WTC11 (cell line): ENCODE measurements at regions not wholly inside any gene's neighbourhood (a gene's known extent, or its start where the extent isn't known, plus 50 kb on each side); places are given as distances from the start of the nearest gene placed in this dataset.

Experiments used
- CREB1 ChIP-seq: sonication (generic); formaldehyde crosslinking; IDR thresholded peaks from 2 replicates; pipeline ENCODE4 v1.8.0; 2023; ENCODE audit warnings: mild to moderate bottlenecking, missing genetic modification reagents
- CREM ChIP-seq: sonication (generic); formaldehyde crosslinking; IDR thresholded peaks from 2 replicates; pipeline ENCODE4 v1.8.1; 2022; ENCODE audit warnings: mild to moderate bottlenecking, missing genetic modification reagents, moderate library complexity
- ELF4 ChIP-seq: sonication (generic); formaldehyde crosslinking; IDR thresholded peaks from 2 replicates; pipeline ENCODE4 v1.8.1; 2022; ENCODE audit warnings: low read depth, mild to moderate bottlenecking, moderate library complexity, missing genetic modification reagents
- FOXK1 ChIP-seq: sonication (generic); formaldehyde crosslinking; IDR thresholded peaks from 2 replicates; pipeline ENCODE4 v1.8.0; 2022; ENCODE audit warnings: mild to moderate bottlenecking, moderate library complexity, missing genetic modification reagents
- FOXP1 ChIP-seq: sonication (generic); formaldehyde crosslinking; IDR thresholded peaks from 2 replicates; pipeline ENCODE4 v1.8.0; 2022; ENCODE audit warnings: missing genetic modification reagents, mild to moderate bottlenecking, moderate library complexity, borderline replicate concordance
- JAZF1 ChIP-seq: fragments of 250-450 bp; sonication (Bioruptor Pico); IDR thresholded peaks from 2 replicates; pipeline ENCODE4 v1.9.0; 2021; ENCODE audit warnings: moderate library complexity, mild to moderate bottlenecking, inconsistent platforms
- NR2C2 ChIP-seq: sonication (generic); formaldehyde crosslinking; IDR thresholded peaks from 2 replicates; pipeline ENCODE4 v1.8.0; 2022; ENCODE audit warnings: mild to moderate bottlenecking, missing genetic modification reagents
- OVOL2 ChIP-seq: fragments of 250-450 bp; sonication (Bioruptor Pico); IDR thresholded peaks from 2 replicates; pipeline ENCODE4 v1.9.0; 2021; ENCODE audit warnings: mild to moderate bottlenecking, borderline replicate concordance
- RELA ChIP-seq: sonication (generic); formaldehyde crosslinking; IDR thresholded peaks from 2 replicates; pipeline ENCODE4 v1.8.1; 2022; ENCODE audit warnings: missing genetic modification reagents, mild to moderate bottlenecking, borderline replicate concordance
- TEAD4 ChIP-seq: sonication (generic); formaldehyde crosslinking; IDR thresholded peaks from 2 replicates; pipeline ENCODE4 v1.8.0; 2022; ENCODE audit warnings: mild to moderate bottlenecking, missing genetic modification reagents
- ZNF416 ChIP-seq: fragments of 250-450 bp; sonication (Bioruptor Pico); IDR thresholded peaks from 2 replicates; pipeline ENCODE4 v1.9.0; 2021; ENCODE audit warnings: mild to moderate bottlenecking, inconsistent platforms
- TF ChIP-seq, protein P1 (sequence below): fragments of 200-600 bp; IDR thresholded peaks from 2 replicates; pipeline ENCODE4 v1.8.0; 2022; ENCODE audit warnings: antibody characterized with exemption
- TF ChIP-seq, protein P2 (sequence below): sonication (generic); formaldehyde crosslinking; IDR thresholded peaks from 2 replicates; pipeline ENCODE4 v1.8.0; 2022; ENCODE audit warnings: mild to moderate bottlenecking, missing genetic modification reagents
- TF ChIP-seq, protein P3 (sequence below): sonication (generic); formaldehyde crosslinking; IDR thresholded peaks from 2 replicates; pipeline ENCODE4 v1.8.1; 2023; ENCODE audit warnings: mild to moderate bottlenecking, moderate library complexity, missing genetic modification reagents

DNA sequence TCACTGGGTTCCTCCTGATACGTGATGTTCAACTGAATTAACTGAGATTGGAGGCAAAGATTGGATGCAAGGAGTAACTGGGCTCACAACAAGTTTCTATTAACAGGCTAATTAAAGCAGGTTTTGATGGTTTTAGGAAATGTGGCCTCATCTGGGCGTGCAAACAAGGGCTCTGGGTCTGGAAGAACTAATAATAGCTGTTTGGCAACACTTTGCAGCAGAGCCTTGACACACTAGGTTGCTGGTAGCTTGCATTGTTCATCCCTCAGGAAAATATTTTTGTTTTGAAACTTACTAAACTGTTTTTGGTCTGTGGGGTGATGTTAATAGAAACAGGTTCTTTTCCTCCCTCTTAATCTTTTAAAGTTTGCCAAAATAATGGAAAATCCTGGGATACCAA, 117.2 kb upstream of the CD93 start:
- TF ChIP-seq FOXK1 (CRISPR knock-in tag), result no peak
- TF ChIP-seq, protein P1, sequence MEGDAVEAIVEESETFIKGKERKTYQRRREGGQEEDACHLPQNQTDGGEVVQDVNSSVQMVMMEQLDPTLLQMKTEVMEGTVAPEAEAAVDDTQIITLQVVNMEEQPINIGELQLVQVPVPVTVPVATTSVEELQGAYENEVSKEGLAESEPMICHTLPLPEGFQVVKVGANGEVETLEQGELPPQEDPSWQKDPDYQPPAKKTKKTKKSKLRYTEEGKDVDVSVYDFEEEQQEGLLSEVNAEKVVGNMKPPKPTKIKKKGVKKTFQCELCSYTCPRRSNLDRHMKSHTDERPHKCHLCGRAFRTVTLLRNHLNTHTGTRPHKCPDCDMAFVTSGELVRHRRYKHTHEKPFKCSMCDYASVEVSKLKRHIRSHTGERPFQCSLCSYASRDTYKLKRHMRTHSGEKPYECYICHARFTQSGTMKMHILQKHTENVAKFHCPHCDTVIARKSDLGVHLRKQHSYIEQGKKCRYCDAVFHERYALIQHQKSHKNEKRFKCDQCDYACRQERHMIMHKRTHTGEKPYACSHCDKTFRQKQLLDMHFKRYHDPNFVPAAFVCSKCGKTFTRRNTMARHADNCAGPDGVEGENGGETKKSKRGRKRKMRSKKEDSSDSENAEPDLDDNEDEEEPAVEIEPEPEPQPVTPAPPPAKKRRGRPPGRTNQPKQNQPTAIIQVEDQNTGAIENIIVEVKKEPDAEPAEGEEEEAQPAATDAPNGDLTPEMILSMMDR, result no peak
- TF ChIP-seq FOXP1 (CRISPR knock-in tag), result no peak
- TF ChIP-seq, protein P2, sequence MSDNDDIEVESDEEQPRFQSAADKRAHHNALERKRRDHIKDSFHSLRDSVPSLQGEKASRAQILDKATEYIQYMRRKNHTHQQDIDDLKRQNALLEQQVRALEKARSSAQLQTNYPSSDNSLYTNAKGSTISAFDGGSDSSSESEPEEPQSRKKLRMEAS, result no peak
- TF ChIP-seq CREM, result no peak
- no peak for TF ChIP-seq ZNF416 (CRISPR knock-in tag)
- TF ChIP-seq, protein P3, sequence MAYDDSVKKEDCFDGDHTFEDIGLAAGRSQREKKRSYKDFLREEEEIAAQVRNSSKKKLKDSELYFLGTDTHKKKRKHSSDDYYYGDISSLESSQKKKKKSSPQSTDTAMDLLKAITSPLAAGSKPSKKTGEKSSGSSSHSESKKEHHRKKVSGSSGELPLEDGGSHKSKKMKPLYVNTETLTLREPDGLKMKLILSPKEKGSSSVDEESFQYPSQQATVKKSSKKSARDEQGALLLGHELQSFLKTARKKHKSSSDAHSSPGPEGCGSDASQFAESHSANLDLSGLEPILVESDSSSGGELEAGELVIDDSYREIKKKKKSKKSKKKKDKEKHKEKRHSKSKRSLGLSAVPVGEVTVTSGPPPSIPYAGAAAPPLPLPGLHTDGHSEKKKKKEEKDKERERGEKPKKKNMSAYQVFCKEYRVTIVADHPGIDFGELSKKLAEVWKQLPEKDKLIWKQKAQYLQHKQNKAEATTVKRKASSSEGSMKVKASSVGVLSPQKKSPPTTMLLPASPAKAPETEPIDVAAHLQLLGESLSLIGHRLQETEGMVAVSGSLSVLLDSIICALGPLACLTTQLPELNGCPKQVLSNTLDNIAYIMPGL (CRISPR knock-in tag), result no peak
- no peak for TF ChIP-seq CREB1 (CRISPR knock-in tag)
- no peak for TF ChIP-seq OVOL2 (CRISPR knock-in tag)
- TF ChIP-seq TEAD4 (CRISPR knock-in tag), result no peak
- TF ChIP-seq RELA (CRISPR knock-in tag), result no peak
- TF ChIP-seq ELF4 (CRISPR knock-in tag), result no peak
- no peak for TF ChIP-seq NR2C2 (CRISPR knock-in tag)
- TF ChIP-seq JAZF1, result no peak
